Bone marrow (tissue), 2 donors: ENCODE measurements at regions not wholly inside any gene's neighbourhood (a gene's known extent, or its start where the extent isn't known, plus 50 kb on each side); places are given as distances from the start of the nearest gene placed in this dataset.

Source experiments
- DNase-seq, 2 donors: peaks; one replicate each; lab custom pipeline; 2025; lab: John Stamatoyannopoulos, UW

GRCh38 chr11:19336331-19336730 is 95.6 kb upstream of the E2F8 start:
- no peak for DNase-seq

- DNase-seq, result no peak
These were observed 91.7 kb upstream of the E2F8 start for GRCh38 chr11:19332476-19332875.

GRCh38 chr11:19330416-19330815 is 89.7 kb upstream of the E2F8 start:
- no peak for DNase-seq

- no peak for DNase-seq
These were observed 89.2 kb upstream of the E2F8 start for GRCh38 chr11:19329970-19330369.

GRCh38 chr11:19328586-19329311 is 88.0 kb upstream of the E2F8 start:
- no peak for DNase-seq

- DNase-seq, result no peak
These were observed 86.5 kb upstream of the E2F8 start for GRCh38 chr11:19327280-19327679.

- DNase-seq, result no peak
These were observed 85.8 kb upstream of the E2F8 start for GRCh38 chr11:19326499-19326898.

GRCh38 chr11:19323502-19323901 is 82.8 kb upstream of the E2F8 start:
- no peak for DNase-seq

- no peak for DNase-seq
These were observed 80.6 kb upstream of the E2F8 start for GRCh38 chr11:19321351-19321750.

GRCh38 chr11:19320827-19321226 is 80.1 kb upstream of the E2F8 start:
- DNase-seq, result no peak

GRCh38 chr11:19316434-19316833 is 75.7 kb upstream of the E2F8 start:
- DNase-seq, result no peak

- DNase-seq, result no peak
These were observed 74.8 kb upstream of the E2F8 start for GRCh38 chr11:19315511-19315910.

- no peak for DNase-seq
These were observed 72.4 kb upstream of the E2F8 start for GRCh38 chr11:19313140-19313539.

- DNase-seq, result peak in 1 of 2 donors; percentile 1
These were observed 70.7 kb upstream of the E2F8 start for GRCh38 chr11:19311308-19312030.

GRCh38 chr11:19307498-19307897 is 66.8 kb upstream of the E2F8 start:
- DNase-seq, result no peak

GRCh38 chr11:19306179-19306944 is 65.6 kb upstream of the E2F8 start:
- DNase-seq, result no peak

- no peak for DNase-seq
These were observed 60.6 kb upstream of the E2F8 start for GRCh38 chr11:19301361-19301760.

- no peak for DNase-seq
These were observed 53.7 kb upstream of the E2F8 start for GRCh38 chr11:19294444-19294843.

GRCh38 chr11:19291064-19291463 is 50.3 kb upstream of the E2F8 start:
- no peak for DNase-seq
